Uterus (tissue), 2 donors: ENCODE measurements at regions not wholly inside any gene's neighbourhood (a gene's known extent, or its start where the extent isn't known, plus 50 kb on each side); places are given as distances from the start of the nearest gene placed in this dataset.

ENCODE experiments used
- CTCF ChIP-seq, 4 experiments: fragments of 200-600 bp in 2 of 4; fragments of 450-650 bp in 2 of 4; sonication (generic) in 2 of 4; IDR thresholded peaks; one replicate each; pipeline ENCODE4 v1.5.1; 2016 to 2019; ENCODE audit warnings: antibody characterized with exemption in 4 of 4, mild to moderate bottlenecking in 2 of 4, moderate library complexity in 1 of 4
- POLR2A ChIP-seq, 2 donors: fragments of 450-650 bp; IDR thresholded peaks; one replicate each; pipeline ENCODE4 v1.6.1; 2016; ENCODE audit warnings: antibody characterized with exemption in 2 of 2, mild to moderate bottlenecking in 1 of 2, moderate library complexity in 1 of 2

- no peak for TF ChIP-seq CTCF (IDR thresholded peaks at IDR 0.05)
- no peak for TF ChIP-seq POLR2A (IDR thresholded peaks at IDR 0.05)
These were observed 144.3 kb downstream of the KBTBD8 start for GRCh38 chr3:67142432-67142831.
